ACC112 (cell line): ENCODE measurements at regions not wholly inside any gene's neighbourhood (a gene's known extent, or its start where the extent isn't known, plus 50 kb on each side); places are given as distances from the start of the nearest gene placed in this dataset.

ENCODE experiments used
- H2AFZ ChIP-seq: fragments of 200-600 bp; sonication (generic); one replicate; pipeline ENCODE4 v1.6.0; 2017; ENCODE audit warnings: antibody characterized with exemption, low read length; ENCODE audit not compliant: unreplicated experiment
- H3K27ac ChIP-seq: fragments of 200-600 bp; sonication (generic); 2 replicates; pipeline ENCODE4 v1.5.1; 2014; ENCODE audit warnings: low read depth, mild to moderate bottlenecking, antibody characterized with exemption, low read length, moderate library complexity
- H3K27me3 ChIP-seq: fragments of 200-600 bp; sonication (generic); 2 replicates; pipeline ENCODE4 v1.6.1; 2014; ENCODE audit warnings: mild to moderate bottlenecking, antibody characterized with exemption, low read length, moderate library complexity, mixed read lengths; ENCODE audit not compliant: insufficient read depth
- H3K36me3 ChIP-seq: fragments of 200-600 bp; sonication (generic); 2 replicates; pipeline ENCODE4 v1.6.1; 2016; ENCODE audit warnings: mild to moderate bottlenecking, antibody characterized with exemption, low read length, moderate library complexity, mixed read lengths; ENCODE audit not compliant: insufficient read depth
- H3K4me1 ChIP-seq: fragments of 200-600 bp; sonication (generic); one replicate; pipeline ENCODE4 v1.6.1; 2016; ENCODE audit warnings: low read length, mixed read lengths; ENCODE audit not compliant: insufficient read depth, unreplicated experiment, control insufficient read depth
- H3K4me3 ChIP-seq: fragments of 200-600 bp; sonication (generic); 2 replicates; pipeline ENCODE4 v1.5.1; 2014; ENCODE audit warnings: mild to moderate bottlenecking, low read depth, low read length
- H3K79me2 ChIP-seq: fragments of 200-600 bp; sonication (generic); one replicate; pipeline ENCODE4 v1.6.0; 2016; ENCODE audit warnings: low read length; ENCODE audit not compliant: control insufficient read depth, unreplicated experiment, insufficient read depth

DNA sequence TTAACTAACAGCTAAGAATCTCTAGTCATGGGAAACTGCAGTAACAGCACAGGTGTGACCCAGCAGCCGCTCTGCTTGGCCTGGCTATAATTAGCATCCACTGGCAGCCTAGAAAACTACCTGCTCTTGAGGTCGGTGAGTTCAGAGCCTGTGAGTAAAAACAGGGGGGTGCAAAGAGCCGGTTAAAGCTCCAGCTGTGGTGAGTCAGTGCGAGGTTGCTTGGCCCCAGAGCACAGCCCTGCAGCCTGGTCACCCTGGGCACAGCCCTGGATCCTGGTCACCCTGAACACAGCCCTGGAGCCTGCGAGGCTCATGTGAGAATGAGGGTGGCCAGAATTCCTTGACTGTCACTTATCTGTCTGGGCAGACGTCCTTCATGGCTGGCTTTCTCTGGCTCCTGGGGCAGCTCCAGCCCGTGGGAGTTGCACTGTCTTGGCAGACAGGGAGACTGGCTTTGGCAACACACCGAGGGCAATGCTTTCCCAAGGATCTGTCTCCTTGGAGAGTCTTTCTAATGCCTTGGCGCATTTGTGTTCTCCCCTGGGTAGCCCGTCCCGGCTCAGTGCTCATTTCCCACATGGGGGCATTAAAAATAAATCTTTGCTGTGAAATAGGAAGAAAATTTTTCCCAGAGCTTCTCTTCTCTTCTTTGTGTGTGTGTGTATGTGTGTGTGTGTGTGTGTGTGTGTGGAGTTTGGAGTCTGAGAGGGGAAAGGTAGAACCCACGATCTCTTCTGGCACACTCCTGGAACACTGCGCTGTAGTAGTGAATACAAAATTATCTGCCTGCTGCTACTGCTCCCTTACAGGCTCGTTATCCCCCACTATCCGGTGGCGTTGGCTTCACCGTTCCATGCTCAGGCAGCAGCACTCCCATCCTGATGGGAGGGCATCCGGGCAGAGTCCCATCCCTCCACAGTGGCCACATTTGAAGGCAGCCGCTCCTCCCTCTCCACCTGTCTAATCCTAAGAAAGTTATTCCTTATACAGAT is 250.2 kb upstream of the MEX3C start:
- Histone ChIP-seq H3K36me3 (no peaks in the 10 kb centered on the region), H3K27ac (no peak overlapping the region), H3K79me2 (no peaks in the 10 kb centered on the region), H3K4me3 (no peak overlapping the region), H3K27me3 (no peaks in the 10 kb centered on the region), H3K4me1 (no peaks in the 10 kb centered on the region), H2AFZ (no peak overlapping the region)

DNA sequence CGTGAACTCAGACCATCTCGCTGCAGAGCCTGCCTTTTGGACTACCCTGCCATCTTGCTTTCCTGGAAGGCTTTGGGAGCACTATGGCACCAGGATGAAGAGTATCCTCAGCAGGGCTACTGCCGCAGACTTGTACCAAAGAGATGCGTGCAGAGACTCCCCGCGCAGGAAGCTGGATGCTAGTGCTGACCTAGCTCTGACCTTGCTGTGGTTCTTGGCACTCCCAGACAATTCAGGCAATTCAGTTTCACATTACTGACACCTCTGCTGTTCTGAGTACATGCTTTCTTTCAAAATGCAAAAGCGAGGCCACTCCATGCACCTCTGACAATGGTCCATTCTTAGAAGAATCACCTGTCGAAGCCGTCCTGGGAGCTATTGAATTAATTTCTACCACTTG is 251.5 kb upstream of the MEX3C start:
- H3K36me3 ChIP-seq: no peaks in the 10 kb centered on the region
- no peaks in the 10 kb centered on the region for H3K79me2 ChIP-seq
- H3K4me1 ChIP-seq: no peaks in the 10 kb centered on the region
- no peaks in the 10 kb centered on the region for H3K27me3 ChIP-seq
- no peak overlapping the region for H2AFZ ChIP-seq
- no peak overlapping the region for H3K27ac ChIP-seq
- no peak overlapping the region for H3K4me3 ChIP-seq

DNA sequence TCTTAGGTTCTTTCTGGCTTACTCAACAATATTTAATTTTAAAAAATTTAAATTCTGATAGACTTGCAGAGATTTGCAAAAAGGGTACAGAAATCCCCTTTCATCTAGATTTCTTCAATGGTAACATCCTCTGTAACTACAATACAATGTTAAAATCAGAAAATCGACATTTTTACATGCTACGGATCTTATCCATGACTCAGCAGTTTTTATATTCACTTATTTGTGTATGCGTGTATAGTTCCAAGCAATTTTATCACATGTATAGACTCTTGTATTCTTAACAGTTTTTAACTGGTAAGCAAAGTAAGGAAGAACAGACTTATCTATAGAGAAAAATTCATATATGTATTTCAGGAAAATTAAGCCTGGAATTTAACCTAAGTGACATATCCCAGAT is 256.1 kb upstream of the MEX3C start:
- Histone ChIP-seq H3K27ac (no peak overlapping the region), H2AFZ (no peak overlapping the region), H3K36me3 (no peaks in the 10 kb centered on the region), H3K27me3 (no peaks in the 10 kb centered on the region), H3K79me2 (no peaks in the 10 kb centered on the region), H3K4me1 (no peaks in the 10 kb centered on the region), H3K4me3 (no peak overlapping the region)

DNA sequence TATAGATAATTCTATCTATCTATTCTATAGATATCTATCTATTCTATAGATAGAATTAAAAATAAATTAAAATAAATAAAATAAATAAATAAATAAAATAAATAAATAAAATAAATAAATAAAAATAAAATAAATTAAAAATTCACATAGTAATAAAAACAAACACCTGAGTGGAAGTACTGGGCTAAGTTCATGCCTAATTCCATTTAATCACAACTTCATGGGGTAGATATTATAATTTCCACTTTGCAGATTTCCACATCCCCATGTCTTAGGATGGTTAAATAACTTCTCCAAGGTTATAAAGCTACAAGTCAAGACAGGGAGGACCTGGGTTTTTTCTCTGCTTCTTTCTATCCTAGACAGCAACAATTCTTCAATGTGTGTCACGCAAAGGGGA is 261.4 kb upstream of the MEX3C start:
- H2AFZ ChIP-seq: no peak overlapping the region
- no peak overlapping the region for H3K27ac ChIP-seq
- H3K4me3 ChIP-seq: no peak overlapping the region
- H3K36me3 ChIP-seq: no peaks in the 10 kb centered on the region
- no peaks in the 10 kb centered on the region for H3K79me2 ChIP-seq
- H3K27me3 ChIP-seq: no peaks in the 10 kb centered on the region
- no peaks in the 10 kb centered on the region for H3K4me1 ChIP-seq

DNA sequence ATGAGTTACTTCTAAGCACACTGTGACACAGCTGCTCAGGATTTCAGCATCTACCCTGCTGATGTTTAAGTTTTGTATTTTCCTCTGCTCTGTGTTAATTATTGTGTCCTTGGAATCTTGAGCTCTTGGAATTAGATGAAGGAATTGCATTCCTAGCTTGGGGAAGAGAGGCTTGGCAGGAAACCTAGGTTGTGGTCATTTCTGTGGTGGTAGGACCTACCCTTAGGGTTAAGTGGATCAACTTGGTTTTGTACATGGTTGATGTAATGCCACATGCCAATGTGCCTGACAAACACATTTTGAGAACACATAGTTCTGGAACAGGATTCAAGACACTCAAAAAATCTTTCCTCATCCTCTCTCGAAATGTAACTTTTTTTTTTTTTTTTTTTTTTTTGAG is 264.5 kb upstream of the MEX3C start:
- H3K79me2 ChIP-seq: no peaks in the 10 kb centered on the region
- H3K27me3 ChIP-seq: no peaks in the 10 kb centered on the region
- H2AFZ ChIP-seq: no peak overlapping the region
- H3K27ac ChIP-seq: no peak overlapping the region
- no peaks in the 10 kb centered on the region for H3K4me1 ChIP-seq
- H3K4me3 ChIP-seq: no peak overlapping the region
- no peaks in the 10 kb centered on the region for H3K36me3 ChIP-seq

DNA sequence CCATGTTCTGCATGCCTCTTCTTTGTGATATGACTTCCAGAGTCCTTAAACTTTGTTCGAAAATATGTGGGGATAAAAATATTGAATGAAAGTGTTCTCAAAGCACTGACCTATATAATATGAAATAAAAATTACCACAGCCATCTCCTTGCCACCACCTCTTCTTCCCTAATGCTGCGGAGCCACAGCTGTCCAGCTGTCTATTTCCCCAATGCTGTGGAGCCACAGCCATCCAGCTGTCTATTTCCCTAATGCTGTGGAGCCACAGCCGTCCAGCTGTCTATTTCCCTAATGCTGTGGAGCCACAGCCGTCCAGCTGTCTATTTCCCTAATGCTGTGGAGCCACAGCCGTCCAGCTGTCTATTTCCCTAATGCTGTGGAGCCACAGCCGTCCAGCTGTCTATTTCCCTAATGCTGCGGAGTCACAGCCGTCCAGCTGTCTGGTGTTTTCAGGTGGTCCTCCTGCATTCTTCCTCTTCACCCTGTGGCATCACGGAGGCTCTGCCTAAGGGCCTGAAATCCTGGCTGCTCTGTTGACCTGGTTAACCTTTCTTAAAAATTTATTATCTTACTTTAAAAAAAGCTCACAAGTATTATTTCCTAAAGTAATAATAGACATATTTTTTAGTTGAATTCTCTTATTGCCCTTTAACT is 266.1 kb upstream of the MEX3C start:
- no peaks in the 10 kb centered on the region for H3K27me3 ChIP-seq
- H2AFZ ChIP-seq: no peak overlapping the region
- no peaks in the 10 kb centered on the region for H3K4me1 ChIP-seq
- H3K79me2 ChIP-seq: no peaks in the 10 kb centered on the region
- no peaks in the 10 kb centered on the region for H3K36me3 ChIP-seq
- no peak overlapping the region for H3K27ac ChIP-seq
- no peak overlapping the region for H3K4me3 ChIP-seq

DNA sequence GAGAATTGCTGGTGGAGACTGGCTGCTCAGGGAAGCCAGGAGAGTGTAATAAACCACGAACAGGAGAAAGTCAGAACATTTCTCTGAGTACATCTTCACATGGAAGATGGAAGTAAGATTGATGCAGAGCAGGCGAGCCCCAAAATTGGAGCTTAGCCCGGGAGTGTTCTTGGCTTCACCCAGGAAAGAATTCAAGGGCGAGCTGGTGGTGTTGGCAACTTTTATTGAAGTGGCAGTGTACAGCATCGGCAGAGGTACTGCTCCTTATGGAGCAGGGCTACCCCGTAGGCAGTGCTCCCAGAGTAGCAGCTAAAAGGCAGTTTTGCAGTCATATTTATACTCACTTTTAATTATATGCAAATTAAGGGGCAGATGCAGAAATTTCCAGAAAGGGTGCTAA is 281.4 kb upstream of the MEX3C start:
- no peak overlapping the region for H3K4me3 ChIP-seq
- no peaks in the 10 kb centered on the region for H3K4me1 ChIP-seq
- H3K27ac ChIP-seq: no peak overlapping the region
- H2AFZ ChIP-seq: no peak overlapping the region
- no peaks in the 10 kb centered on the region for H3K36me3 ChIP-seq
- H3K27me3 ChIP-seq: no peaks in the 10 kb centered on the region
- H3K79me2 ChIP-seq: no peaks in the 10 kb centered on the region

DNA sequence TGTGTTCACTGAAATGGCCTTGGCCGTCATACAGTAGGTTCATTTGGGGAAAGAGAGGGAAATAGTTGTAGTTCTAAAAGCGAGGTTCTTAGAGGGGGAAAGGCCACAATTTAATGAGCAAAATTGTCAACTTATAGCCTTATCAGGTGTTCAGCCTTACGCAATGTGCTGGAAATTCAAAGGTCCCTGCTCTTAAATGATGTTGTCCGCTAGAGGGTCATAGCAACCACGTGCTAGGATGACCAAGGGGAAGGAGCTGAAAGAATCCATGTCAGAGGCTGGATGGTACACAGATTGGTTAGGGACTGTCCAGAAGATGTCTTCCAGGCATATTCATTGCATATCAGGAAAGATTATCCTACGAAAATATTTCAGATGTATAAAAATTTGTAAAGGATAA is 282.3 kb upstream of the MEX3C start:
- no peaks in the 10 kb centered on the region for H3K27me3 ChIP-seq
- no peaks in the 10 kb centered on the region for H3K4me1 ChIP-seq
- no peak overlapping the region for H2AFZ ChIP-seq
- H3K4me3 ChIP-seq: no peak overlapping the region
- H3K36me3 ChIP-seq: no peaks in the 10 kb centered on the region
- no peak overlapping the region for H3K27ac ChIP-seq
- no peaks in the 10 kb centered on the region for H3K79me2 ChIP-seq

DNA sequence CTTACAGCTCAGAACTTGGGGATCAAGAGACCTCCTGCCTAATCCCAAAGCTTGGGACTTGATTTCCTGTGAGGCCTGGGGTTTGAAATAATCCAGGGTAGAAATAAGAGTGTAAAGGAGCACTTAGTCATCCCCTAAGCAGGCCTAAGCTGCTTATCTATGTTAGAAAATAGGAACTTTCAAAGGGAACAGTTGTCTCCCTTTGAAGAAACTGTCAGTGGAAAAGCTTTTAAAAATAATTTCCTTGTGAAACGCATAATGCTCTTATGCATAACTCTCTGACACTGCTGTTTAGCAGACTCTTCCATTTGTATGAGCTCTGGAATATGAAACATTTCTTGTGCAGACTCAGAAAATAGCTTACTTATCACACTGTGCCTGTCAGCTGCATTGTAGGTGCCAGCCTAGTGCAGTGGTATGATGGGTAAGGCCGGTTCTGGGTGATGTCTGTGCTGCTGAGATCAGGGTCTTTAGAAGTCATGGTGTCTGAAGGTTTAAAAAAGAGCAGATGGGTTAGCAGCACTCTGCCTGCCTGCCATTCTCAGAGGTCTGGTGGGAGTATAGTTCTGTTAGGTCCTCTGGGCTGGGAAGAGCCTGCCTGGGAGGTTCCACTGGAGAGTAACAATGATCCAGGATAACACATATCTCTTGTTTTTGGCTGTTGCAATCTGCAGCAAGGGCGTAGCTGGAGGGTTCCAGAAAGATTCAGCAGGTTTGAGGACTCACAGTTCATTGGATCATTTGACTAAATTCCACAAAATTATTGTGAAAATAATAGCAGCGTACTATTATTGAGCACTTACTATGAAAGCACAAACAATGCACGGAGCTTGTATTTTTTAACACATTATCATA is 283.2 kb upstream of the MEX3C start:
- H3K4me1 ChIP-seq: no peaks in the 10 kb centered on the region
- no peaks in the 10 kb centered on the region for H3K27me3 ChIP-seq
- no peaks in the 10 kb centered on the region for H3K79me2 ChIP-seq
- H3K27ac ChIP-seq: no peak overlapping the region
- H3K4me3 ChIP-seq: no peak overlapping the region
- H2AFZ ChIP-seq: no peak overlapping the region
- H3K36me3 ChIP-seq: no peaks in the 10 kb centered on the region

DNA sequence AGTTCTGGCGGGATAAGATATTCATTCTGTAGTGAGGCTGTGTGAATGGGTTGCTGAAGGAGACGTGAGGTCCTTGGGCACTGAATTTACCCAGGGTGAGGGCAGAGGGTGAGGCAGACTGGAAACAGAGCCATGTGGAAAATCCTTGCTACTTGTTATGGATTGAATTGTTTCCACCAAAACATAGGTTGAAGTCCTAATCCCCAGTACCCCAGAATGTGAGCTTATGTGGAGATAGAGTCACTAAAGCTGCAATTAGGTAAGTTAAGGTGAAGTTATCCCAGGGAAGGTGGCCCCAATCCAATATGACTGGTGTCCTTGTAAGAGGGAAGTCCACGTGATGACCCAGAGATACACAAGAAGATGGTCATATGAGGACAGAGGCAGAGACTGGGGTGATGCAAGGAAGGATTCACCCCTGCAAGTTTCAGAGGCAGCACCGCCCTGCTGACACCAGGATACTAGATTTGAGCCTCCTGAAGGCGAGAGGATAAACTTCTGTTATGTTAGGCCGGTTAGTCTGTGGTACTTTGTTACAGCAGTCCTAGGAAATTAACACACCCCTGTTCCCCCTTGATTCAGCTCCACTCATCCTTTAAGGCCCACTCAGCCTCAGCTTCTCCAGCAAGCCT is 289.4 kb upstream of the MEX3C start:
- Histone ChIP-seq H3K79me2 (no peaks in the 10 kb centered on the region), H3K4me1 (no peaks in the 10 kb centered on the region), H3K27me3 (no peaks in the 10 kb centered on the region), H3K27ac (no peak overlapping the region), H3K36me3 (no peaks in the 10 kb centered on the region), H2AFZ (no peak overlapping the region), H3K4me3 (no peak overlapping the region)
